ENCODE measurements at regions not wholly inside any gene's neighbourhood (a gene's known extent, or its start where the extent isn't known, plus 50 kb on each side); places are given as distances from the start of the nearest gene placed in this dataset.
"Not testable (repeated sequence)": the region's sequence is repeated elsewhere in the genome, so short reads cannot be mapped to it uniquely, and the experiment has no call there.

DNA sequence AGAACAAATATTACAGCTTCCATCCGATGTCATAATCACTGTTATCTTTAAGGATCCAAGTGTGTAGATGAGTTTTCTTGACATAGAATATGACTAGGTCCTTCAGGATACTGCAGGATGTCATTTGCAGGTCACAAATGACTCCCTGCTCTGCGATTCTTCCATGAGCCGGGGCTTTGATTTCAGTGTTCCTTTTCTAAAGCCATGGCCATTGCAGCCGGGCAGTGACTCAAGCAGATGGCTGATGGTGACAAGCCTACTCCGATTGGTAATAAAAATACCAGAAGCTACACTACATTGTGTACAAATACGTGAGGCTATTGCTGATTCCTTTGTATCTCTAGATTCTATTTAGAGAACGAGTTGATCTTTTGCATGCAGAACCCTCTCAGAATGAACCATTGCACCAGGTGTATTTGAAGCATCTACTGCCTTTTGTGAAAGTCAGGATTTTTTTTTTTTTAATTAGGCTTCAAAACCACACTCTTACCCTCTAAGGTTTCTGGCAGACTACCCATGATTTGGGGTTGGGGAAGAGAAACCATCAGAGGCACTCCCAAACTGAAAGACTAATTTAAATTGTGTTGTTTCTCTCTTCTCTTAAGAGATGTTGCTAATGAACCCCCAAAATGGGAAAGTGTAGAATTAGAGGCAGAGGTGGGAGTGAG, 271.0 kb upstream of the ADRA1B start:
- no peak for DNase-seq (ENCODE audit: low read depth)

DNA sequence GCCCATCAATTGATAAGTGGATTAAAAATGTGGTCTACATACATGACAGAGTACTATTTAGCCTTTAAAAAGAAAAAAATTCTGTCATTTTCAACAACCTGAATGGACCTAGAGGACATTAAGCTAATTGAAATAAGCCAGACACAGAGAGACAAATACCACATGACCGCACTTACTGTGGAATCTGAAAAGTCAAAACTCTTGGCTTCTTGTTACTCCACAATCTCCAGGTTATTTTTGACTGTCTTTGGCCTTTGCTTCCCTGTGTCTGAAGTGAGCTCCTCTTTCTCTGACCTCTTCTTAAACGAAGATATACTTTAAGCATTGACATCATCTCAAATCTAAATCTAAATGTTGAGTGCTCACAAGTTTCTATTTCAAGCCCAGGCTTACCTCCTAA, 265.5 kb upstream of the ADRA1B start:
- DNase-seq (ENCODE audit: low read depth): no peak

DNA sequence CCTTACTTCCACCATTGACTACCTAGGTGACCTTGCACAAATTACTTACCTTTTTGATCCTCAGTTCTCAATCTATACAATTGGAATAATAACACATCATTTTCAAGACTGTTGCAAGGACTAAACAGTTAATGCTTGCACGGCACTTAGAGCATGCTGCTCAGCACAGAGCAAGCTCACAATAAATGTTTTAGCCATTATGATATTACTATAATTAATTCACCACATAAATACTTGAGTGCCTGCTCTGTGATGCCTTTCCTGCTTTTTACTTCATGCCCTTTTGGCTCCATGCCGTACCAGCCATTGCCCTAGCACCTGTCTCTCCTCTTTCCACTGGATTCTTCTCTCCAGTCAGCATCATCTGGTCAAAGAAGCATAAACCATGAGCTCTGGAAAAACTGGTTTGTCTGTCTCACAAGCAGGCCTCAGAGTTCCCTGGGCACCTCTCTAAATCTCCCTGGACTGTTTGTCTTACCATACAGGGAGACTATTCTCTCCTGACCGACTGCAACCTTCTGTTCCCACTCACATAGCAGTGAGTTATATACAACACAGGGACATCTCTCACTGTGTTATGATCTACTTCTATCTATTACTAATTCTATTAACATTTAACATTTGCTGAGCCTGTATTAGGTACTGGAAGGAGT, 260.4 kb upstream of the ADRA1B start:
- no peak for DNase-seq (ENCODE audit: low read depth)

DNA sequence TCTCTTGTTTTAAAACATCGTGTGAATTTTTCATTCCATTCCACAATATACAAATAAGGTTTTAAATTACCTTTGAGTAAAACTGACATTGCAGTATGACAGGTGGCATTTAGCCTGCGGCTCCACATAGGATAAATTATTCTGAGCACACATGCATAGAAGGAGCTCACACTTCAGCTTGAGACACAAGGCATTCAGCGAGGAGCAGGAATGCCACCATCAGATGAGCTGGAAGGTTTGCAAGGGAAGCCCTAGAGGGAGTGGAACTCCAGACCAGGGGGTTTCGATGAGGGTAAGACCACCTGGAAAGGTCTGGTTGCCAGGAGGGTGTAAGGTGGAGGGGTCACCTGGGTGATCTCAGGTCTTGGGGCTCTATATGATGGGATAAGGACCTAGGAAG, 259.0 kb upstream of the ADRA1B start:
- DNase-seq (ENCODE audit: low read depth): no peak

DNA sequence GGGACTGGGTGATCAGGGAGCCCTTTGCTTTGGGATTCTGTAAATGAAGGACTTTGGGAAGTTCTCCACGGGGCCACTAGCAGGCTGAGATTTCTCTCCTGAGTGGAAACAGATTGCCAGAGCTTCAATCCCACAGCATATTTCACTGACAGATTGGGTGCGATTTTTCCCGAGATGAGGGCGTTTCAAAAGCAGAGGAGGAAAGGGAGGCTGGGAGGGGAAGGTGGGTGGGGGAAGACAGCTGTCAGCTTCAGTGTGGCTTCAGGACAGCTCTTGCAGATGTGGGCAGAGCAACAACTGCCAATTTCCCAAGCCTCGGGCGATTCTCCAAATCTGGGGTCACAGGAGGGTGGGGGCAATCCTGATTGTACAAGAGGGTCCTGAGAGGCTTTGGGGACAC, 258.5 kb upstream of the ADRA1B start:
- no peak for DNase-seq (ENCODE audit: low read depth)

DNA sequence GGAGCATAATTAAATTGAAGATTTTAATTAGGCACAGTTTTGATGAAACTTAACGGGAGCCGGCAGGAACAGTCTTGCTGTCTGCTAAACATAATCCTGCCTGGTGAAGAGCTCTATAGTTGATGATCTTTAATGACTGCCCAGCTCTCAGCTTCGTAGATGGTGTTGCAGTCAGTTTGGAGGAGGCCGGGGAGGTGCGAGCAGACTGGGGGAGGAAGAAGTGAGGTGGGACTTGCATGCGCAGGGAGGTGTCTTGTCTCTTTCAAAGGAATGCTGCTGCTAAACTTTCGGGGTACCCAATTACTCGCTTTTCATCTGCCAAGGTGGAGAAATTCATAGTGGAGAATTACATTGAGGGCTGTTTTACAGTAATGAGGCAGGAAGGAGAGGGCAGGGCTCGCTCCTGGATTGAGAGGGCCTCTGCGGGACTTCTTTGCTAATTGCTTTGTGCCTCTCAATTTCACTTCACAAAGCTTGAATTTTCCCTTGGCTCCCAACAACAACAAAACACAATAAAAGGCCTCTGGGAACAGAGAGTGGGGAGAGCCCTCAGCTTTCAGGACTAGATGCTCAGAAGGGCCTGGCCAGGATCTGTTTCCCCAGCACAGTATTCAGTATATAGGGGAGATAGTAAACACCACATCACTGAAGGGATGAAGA, 257.9 kb upstream of the ADRA1B start:
- no peak for DNase-seq (ENCODE audit: low read depth)

DNA sequence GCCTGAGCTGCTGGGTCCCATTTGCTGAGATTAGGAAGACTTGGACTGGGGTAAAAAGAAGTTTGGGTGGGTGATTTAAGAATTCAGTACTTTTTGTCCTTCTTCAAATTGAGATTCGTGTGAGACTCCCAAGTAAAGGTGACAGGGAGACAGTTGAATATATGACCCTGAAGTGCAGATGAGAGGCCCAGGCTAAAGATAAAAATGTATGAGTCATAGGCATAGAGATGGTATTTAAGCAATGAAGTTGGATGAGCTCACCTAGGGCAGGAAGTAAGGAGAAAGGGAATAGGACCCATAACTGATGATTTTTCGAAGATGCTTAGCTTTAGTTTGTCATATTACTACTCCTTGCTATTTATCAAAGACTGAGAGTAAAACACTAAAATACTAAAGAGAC, 255.9 kb upstream of the ADRA1B start:
- DNase-seq (ENCODE audit: low read depth): no peak

DNA sequence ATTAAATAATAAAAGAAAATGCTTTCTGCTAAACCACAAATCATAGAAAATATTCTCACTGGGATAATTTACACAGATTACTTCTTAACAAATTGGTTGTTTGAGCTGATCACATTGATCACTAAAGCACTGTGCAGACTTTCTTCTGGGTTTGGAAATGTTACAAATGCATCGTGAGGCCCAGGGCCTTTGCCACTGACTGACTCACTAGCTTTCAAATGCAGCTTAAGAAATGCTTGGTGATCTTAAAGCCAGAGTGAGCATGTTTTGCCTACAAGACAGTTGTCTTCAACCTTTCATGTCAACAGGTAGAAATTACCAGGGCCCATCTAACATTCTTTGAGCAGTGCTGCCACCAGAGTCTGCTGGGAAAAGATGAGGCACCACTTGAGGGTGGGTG, 252.3 kb upstream of the ADRA1B start:
- DNase-seq (ENCODE audit: low read depth): no peak

DNA sequence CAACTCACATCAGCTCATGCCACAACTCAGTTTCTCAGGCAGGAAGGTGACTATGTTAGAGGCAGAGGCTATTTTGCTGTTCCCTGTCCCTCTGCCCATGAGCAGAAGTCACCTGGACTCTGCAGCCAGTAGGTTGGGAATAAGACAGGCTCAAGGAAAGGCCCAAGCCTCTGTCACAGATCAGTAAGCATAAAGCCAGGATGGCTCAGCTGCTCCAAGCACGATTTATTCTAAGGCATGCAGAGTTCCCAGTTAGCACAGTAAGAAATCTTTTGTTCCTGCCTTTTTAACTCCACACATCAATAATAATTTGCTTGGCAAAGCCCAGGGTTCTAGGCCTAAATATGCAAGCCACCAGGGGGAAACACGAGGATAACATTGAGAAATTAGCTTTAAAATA, 249.0 kb upstream of the ADRA1B start:
- DNase-seq (ENCODE audit: low read depth): no peak

DNA sequence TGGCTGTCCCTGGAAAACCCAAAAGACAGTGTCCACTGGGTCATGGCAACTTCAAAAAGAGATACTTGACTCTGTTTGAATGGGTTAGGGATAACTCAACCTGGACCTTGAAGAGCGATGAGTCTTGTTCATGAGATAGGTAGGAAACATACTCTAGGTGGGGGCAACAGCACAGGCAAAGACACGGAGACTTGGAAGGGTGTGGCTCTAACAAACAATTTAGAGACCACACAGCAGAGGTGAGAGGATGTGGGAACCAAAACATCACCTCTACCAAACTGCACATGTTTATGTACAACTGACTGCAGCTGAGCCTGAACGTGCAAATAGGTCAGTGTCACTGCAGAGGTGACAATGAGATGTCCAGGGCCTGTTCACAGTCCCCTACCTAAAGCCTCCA, 247.7 kb upstream of the ADRA1B start:
- DNase-seq (ENCODE audit: low read depth): no peak

DNA sequence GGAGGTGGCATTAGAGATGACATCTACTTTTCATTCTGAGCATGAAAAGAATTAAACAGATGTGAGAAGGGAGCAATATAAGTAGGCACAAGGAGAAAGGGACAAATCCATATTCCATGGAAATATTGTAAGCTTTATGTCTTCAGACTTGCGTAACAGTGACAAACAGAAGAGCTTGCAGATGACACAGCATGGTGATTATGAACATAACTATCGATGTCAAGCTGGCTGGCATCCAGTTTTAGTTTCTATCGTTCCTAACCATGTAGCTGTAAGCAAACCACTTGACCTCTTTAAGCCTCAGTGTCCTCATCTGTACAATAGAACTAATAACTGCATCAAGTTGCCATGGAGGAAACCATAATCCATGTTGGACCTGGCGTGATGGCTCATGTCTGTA, 246.7 kb upstream of the ADRA1B start:
- DNase-seq (ENCODE audit: low read depth): no peak

DNA sequence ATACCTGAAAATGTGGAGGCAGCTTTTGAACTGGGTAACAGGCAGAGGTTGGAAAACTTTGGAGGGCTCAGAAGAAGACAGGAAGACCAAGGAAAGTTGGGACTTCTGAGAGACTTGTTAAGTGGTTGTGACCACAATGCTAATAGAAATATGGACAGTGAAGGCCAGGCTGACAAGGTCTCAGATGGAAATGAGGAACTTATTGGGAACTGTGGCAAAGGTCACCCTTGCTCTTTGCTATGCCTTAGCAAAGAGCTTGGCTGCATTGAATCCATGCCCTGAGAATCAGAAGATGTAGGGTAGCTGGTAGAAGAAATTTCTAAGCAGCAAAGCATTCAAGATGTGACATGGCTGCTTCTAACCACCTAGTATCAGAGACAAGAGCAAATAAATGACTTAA, 244.4 kb upstream of the ADRA1B start:
- no peak for DNase-seq (ENCODE audit: low read depth)

DNA sequence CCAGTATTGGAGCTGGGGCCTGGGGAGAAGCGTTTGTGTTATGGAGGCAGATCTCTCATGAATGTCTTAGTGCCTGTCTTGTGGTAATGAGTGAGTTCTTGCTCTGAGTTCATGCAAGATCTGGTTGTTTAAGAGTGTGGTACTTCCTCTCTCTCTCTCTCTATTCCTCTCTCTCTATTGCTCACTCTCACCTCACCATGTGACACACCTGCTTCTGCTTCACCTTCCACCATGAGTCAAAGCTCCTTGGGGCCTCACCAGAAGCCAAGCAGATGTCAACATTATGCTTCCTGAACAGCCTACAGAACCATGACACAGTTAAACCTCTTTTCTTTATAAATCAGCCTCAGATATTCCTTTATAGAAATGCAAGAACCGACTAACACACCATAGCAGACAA, 242.7 kb upstream of the ADRA1B start:
- no peak for DNase-seq (ENCODE audit: low read depth)

DNA sequence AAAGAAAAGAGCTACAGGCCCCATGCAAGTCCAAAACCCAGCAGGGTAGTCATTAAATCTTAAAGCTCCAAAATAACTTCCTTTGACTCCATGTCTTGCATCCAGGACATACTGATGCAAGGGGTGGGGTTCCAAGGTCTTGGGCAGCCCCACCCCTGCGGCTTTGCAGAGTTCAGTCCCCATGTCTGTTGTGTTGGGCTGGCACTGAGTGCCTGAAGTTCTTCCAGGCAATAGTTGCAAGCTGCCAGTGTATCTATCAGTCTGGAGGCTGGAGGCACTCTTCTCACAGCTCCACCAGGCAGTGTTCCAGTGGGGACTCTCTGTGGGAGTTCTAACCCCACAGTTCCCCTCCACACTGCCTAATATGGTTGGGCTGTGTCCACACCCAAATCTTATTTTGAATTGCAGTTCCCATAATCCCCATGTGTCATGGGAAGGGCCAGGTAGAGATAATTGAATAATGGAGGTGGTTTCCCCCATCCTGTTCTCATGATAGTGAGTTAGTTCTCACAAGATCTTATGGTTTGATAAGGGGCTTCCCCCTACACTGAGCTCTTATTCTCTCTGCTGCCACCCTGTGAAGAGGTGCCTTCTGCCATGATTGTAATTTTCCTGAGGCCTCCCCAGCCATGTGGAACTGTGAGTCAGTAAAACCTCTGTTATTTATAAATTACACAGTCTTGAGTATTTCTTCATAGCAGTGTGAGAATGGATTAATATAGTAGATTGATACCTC, 237.5 kb upstream of the ADRA1B start:
- DNase-seq (ENCODE audit: low read depth): no peak

DNA sequence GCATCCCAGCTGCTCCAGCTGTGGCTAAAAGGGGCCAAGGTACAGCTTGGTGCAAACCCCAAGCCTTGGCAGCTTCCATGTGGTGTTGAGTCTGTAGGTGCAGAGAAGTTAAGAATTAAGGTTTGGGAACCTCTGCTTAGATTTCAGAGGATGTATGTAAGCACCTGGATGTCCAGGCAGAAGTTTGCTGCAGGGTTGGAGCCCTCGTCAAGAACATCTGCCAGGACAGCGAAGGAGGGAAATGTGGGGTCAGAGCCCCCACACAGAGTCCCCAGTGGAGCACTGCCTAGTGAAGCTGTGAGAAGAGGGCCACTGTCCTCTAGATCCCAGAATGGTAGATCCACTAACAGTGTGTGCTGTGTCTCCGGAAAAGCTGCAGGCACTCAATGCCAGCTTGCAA, 236.2 kb upstream of the ADRA1B start:
- DNase-seq (ENCODE audit: low read depth): no peak

DNA sequence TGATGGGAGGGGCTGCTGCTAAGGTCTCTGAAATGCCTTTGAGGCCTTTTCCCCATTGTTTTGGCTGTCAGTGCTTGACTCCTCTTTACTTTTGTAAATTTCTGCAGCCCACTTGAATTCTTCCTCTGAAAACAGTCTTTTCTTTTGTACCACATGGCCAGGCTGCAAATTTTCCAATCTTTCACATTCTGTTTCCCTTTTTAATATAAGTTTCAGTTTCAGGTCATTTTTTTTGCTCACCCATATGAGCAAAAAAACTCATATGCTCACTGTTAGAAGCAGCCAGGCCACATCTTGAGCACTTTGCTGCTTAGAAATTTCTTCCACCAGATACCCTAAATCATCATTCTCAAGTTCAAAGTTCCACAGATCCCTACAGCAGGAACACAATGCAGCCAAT, 234.6 kb upstream of the ADRA1B start:
- DNase-seq (ENCODE audit: low read depth): no peak

DNA sequence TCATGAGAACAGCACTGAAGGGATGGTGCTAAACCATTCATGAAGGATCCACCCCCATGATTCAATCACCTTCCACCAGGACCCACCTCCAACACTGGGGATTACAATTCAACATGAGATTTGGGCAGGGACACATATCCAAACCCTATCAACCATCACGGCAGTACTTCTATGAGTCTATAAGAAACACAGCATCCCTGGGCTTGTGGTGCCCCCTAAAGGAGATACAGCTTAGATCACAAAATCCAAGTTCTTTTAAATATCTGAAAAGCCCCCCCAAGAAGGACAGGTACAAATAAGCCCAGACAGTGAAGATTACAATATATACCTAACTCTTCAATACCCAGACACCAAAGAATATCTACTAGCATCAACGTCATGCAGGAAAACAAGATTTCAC, 233.7 kb upstream of the ADRA1B start:
- no peak for DNase-seq (ENCODE audit: low read depth)

DNA sequence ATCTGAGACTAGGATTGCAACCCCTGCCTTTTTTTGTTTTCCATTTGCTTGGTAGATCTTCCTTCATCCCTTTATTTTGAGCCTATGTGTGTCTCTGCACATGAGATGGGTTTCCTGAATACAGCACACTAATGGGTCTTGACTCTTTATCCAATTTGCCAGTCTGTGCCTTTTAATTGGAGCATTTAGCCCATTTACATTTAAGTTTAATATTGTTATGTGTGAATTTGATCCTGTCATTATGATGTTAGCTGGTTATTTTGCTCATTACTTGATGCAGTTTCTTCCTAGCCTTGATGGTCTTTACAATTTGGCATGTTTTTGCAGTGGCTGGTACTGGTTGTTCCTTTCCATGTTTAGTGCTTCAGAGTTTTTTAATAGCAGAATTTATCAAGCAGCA, 228.4 kb upstream of the ADRA1B start:
- DNase-seq (ENCODE audit: low read depth): not testable (repeated sequence)

DNA sequence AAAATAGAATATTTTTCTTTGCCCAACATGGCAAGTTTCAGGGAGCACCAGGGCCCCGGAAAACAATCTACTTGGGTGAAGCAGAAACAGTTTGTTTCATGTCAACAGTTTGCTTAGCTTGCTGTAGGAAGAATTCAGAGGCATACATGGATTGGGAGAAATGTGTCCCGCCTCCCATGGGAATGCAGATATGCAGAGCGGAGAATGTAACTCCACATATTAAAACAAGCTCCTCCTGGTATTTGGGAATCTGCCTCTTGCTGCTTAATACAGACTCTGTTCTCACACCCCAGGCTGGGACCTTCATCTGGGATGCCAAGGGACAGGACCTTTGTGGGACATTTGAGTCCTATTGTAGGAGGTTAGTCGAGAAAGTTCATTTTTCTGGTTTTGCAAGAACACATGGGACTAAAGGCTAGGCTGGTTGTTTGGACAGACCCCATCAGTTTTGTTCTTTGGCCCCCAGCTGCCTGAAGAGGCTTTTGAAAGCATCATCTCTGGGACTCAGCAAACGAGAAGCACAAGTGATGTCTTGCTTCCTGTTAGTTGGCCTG, 220.5 kb upstream of the ADRA1B start:
- DNase-seq (ENCODE audit: low read depth): no peak

DNA sequence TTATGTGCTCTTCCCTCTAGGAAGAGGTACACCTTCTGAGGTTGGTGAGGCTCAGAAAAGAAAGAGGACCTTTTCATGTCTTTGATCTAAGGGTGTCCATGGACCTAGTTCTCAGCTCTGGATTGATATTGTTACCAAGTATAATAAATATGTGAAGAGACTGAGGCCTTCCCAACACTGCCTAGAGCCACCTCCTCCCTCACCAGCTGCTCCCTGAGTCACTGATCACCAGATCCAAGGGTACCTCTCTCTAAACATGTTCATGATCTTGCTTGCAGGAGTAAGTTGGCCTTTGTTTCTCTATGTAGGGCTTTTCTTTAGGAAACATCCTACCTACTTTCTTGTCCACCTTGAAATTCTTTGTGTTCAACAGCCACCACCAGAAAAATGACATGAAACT, 218.8 kb upstream of the ADRA1B start:
- DNase-seq (ENCODE audit: low read depth): no peak

DNA sequence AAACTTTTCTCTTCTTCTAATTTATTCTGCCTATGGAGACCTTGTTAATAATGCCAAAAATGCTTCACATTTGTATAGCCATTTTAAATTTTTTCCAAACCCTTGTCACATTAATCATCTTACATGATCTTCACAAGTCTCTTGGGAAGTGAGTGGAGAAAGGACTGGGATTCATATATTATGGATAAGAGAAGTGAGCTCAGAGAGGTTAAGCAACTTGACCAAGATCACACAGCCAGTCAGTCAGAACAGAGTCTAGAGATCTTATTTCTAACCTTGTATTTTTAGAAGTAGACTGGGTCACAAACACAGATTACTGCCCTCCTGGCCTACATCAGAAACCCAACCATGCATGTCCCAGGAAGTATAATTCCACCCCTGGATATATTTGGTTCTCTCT, 218.0 kb upstream of the ADRA1B start:
- DNase-seq (ENCODE audit: low read depth): no peak

DNA sequence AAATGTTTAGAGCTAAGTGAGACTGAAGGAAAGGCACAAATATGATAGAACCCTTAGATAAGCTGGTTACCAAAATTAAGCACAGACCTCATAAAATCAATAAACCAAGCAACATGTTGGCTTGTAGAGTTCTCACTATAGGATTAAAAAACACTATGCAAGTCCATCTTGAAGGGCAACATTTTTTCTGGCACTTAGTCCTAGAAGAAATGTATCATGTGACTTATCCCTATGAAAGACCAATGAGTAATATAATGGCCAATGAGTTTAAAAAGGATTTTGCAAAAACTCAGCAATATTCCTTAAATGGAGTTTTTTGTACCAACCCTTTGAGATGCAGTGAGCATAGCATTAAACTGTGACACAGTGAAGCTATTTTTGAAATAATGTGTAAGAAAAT, 216.3 kb upstream of the ADRA1B start:
- no peak for DNase-seq (ENCODE audit: low read depth)

DNA sequence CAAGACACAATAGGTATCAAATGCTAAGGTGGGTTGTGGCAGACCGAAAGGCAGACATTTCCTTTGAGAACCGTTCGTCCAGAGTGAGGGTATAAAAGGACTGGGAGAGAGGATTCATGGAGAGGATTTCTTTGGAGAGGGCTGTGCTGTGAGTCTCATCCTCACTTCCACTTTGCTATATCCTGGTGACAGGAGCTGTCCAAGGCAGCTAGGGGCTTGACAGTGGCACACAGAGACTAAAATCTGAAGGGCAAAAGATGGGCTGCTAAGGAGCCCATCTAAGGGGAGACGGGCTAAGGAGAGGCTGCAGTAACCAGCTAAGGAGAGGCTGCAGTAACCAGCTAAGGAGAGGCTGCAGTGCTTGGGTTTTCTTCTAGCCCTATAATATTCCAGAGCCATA, 214.0 kb upstream of the ADRA1B start:
- DNase-seq (ENCODE audit: low read depth): no peak

Measured in stimulated activated CD8-positive, alpha-beta memory T cell treated with anti-CD3 and anti-CD28 coated beads, Interleukin-15, amount 100 ng/mL, for 1 hour (primary cell).